Superior temporal gyrus (tissue), 1 donor: ENCODE measurements at regions not wholly inside any gene's neighbourhood (a gene's known extent, or its start where the extent isn't known, plus 50 kb on each side); places are given as distances from the start of the nearest gene placed in this dataset.

Experiments used
- DNase-seq: peaks from one replicate; pipeline ENCODE4 v3.0.0-alpha.2; 2016; ENCODE audit errors: extremely low spot score

GRCh38 chr7:54846273-54846672 lies 87.3 kb upstream of the SEC61G start:
- no peak for DNase-seq

DNA sequence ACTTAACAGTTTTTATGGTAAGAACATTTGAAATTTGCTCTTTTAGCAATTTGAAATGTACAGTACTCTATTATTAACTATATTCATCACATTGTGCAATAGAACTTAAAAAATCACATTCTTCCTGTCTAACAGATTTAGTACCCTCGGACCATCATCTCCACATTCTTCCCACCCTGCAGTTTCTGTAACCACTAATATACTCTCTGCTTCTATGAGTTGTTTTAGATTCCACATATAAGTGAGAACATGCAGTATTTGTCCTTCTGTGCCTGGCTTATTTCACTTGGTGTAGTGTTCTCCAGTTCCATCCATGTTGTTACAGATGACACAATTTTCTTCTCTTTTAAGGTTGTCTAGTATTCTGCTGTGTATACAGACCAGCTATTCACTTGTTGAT lies 88.9 kb upstream of the SEC61G start:
- DNase-seq, result no peak

GRCh38 chr7:54856856-54857255 lies 97.8 kb upstream of the SEC61G start:
- DNase-seq, result no peak

DNA sequence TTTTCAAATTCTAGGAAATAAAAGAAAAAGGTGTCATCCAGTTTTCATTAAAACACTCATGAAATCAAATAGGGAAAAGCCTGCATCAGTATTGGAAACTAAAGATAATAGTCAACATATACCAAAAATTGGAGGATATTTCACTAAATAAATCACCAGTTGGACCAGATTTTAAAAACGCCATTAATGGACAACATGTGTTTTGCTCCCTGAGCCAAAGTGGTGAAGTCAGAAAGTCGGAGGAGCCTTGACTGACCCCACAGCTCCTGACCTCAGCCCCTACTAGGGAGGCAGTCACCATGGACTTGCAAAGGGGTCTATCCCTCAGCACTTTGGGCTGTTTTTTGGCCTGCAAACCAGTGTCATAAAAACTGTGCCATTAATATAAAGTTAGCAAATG lies 98.3 kb upstream of the SEC61G start:
- DNase-seq, result no peak

DNA sequence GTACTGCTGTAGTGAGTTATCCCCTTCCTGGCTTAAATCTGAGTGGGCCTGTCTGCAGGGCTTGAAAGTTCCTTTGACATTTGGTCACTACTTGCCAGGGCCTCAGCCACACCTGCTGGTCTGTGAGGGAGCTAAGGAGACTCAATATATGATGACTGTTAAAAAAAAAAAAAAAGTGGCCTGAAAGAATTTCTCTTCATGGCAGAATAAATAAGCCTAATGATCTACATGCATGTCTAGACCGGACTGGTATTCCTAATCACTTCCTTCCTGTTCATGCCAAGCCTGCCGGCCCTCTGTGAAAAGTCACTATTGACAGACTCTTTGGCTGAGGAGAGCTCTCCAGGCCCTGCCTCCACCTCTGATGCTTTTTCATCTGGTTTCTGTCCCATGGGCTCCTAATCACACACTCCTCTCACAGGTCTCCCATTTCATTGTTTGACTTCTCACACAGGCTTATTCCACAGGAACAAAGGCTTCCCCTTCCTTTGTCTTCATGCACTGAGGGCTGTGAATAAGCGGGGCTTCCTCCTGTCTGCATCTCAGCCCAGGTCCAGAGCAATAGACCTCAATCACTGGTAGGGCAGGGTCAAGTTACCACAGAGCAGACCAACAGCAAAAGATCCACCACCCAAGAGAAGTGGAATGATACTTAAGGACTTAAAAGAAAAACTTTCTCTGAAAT lies 99.1 kb upstream of the SEC61G start:
- DNase-seq, result no peak

DNA sequence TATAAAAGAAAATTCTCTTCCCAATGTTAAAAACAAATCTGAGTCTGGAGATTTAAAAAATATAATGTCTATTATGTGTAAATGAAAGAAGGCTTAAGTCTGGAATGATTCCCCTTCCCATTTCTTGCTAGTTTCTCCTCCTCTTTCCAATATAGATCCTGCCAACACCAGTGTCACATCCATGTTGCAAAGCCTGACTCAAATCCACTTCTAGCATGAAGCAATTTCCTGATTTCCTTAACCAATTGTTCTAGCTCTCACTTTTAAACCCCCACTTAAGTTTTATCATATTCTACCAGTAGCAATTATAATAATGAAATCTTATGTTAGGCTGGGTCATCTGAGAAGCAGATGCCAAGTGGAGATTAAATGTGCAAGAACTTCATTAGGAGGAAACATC lies 100.1 kb upstream of the SEC61G start:
- DNase-seq, result no peak

GRCh38 chr7:54859545-54859944 lies 100.5 kb upstream of the SEC61G start:
- DNase-seq, result no peak

GRCh38 chr7:54860003-54860775 lies 101.2 kb upstream of the SEC61G start:
- no peak for DNase-seq

- DNase-seq, result no peak
Observed at GRCh38 chr7:54860843-54861242, 101.8 kb upstream of the SEC61G start.

GRCh38 chr7:54864663-54865062 lies 105.7 kb upstream of the SEC61G start:
- no peak for DNase-seq

GRCh38 chr7:54869523-54869922 lies 110.5 kb upstream of the SEC61G start:
- DNase-seq, result no peak

DNA sequence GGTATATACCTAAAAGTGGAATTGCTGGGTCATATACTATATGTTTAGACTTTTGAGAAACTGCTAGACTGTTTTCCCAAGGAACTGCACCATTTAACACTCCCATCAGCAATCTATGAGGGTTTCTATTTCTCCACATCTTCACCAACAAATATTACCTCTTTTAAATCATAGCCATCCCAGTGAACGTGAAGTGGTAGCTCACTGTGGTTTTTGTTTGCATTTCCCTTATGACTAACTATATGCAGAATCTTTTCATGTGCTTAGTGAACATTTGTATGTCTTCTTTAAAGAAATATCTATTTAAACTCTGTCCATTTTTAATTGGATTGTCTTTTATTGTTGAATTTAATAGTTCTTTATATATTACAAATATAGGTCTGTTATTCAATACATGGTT lies 115.8 kb upstream of the SEC61G start:
- DNase-seq, result no peak

GRCh38 chr7:54877683-54878082 lies 118.7 kb upstream of the SEC61G start:
- no peak for DNase-seq

- DNase-seq, result no peak
Observed at GRCh38 chr7:54878339-54878738, 119.3 kb upstream of the SEC61G start.

GRCh38 chr7:54879776-54880175 lies 120.8 kb upstream of the SEC61G start:
- DNase-seq, result no peak

DNA sequence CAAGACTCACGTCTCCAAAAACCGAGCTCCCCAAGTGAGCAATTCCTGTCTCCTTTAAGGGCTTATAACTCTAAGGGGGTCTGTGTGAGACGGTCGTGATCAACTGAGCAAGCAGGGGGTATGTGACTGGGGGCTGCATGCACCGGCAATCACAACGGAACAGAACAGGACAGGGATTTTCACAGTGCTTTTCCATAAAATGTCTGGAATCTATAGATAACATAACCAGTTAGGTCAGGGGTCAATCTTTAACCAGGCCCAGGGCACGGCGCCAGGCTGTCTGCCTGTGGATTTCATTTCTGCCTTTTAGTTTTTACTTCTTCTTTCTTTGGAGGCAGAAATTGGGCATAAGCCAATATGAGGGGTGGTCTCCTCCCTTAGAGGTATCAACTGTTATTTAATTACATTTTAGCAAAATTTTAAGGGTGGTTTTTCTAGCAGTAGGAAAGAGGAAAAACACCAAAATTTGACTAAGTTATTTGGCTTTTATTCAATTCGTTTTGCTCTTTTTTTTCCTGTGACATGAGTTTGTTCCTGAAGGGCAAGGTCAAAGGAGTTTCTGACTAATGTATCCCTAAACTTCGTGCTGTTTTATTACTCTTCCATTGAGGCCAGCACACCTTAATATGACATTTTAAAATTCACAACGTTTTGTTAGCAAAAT lies 121.4 kb upstream of the SEC61G start:
- DNase-seq, result no peak

- DNase-seq, result no peak
Observed at GRCh38 chr7:54881816-54882520, 123.0 kb upstream of the SEC61G start.

GRCh38 chr7:54882694-54883093 lies 123.7 kb upstream of the SEC61G start:
- DNase-seq, result no peak

GRCh38 chr7:54883576-54883975 lies 124.6 kb upstream of the SEC61G start:
- DNase-seq, result no peak

DNA sequence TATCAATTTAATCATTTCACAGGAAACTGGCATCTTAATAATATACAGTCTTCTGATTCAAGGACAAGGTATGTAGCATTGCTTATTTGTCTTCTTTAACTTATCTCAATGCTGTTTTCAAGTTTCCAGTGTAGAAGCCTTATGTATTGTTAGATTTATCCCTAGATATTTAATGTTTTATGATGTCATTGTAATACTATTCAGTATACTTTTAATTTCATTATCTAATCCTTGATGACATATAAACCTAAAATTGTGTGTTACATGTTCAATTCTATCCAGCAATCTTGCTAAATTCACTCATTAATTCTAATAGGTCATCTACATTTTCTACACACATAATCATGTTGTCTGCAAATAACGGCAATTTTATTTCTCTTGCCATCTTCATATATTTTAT lies 126.3 kb upstream of the SEC61G start:
- DNase-seq, result no peak

DNA sequence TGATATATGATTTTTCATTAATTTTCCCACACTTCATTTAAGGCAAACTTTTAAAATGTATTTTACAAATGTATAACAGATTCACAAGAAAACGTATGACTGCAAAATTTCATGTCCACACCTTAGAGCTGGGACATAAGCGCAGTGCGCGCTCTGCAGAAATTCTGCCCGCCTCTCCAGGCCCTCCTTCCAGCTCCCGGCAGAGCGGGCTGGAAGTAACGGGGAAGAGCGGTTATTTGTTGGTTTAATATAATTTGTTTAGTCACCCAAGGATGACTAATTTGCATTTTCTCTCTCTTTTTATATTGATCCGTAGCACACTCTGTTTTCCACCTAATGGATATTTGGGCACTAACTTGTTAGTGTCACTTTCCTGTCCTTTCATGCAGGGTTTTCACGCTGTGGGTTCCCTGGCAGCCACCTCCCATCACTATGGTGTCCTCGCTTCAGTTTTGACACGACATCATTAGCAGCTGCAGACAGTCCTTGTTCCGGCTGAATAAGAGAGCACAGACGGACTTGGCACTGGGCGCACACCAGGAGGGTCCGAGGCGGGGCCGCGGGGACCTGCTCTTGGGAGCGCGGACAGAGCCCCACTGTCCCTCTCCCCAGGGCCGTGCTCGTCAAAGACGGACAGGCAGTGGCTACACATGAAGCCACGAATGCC lies 129.2 kb upstream of the SEC61G start:
- peak; percentile 57 for DNase-seq

GRCh38 chr7:54888734-54889082 lies 129.7 kb upstream of the SEC61G start:
- no peak for DNase-seq
